Endothelial cell of umbilical vein (primary cell): ENCODE measurements at regions not wholly inside any gene's neighbourhood (a gene's known extent, or its start where the extent isn't known, plus 50 kb on each side); places are given as distances from the start of the nearest gene placed in this dataset.

Source experiments
- CTCF ChIP-seq, 2 donors: IDR thresholded peaks; 1 replicate in 1 of 2; 2 replicates in 1 of 2; pipeline ENCODE4 v1.5.1; 2011; ENCODE audit warnings: low read length in 2 of 2, mild to moderate bottlenecking in 2 of 2, moderate library complexity in 2 of 2, control low read depth in 1 of 2, inconsistent platforms in 1 of 2, low read depth in 1 of 2; ENCODE audit not compliant: insufficient read depth in 1 of 2; ENCODE audit errors: extremely low read depth in 1 of 2
- EZH2 ChIP-seq: IDR thresholded peaks from 2 replicates; pipeline ENCODE4 v1.6.1; 2012; ENCODE audit warnings: borderline replicate concordance, low read depth, mild to moderate bottlenecking, moderate library complexity, low read length, inconsistent platforms; ENCODE audit not compliant: severe bottlenecking

- no peak for TF ChIP-seq CTCF (IDR thresholded peaks at IDR 0.05; ENCODE audit: extremely low read depth in 1 of 2, insufficient read depth in 1 of 2, low read depth in 1 of 2, low read length in 2 of 2)
- TF ChIP-seq EZH2 = no peak
Observed at GRCh38 chr11:76723548-76723947, 53.0 kb upstream of the LRRC32 start.
